GM21737 (cell line): ENCODE measurements at regions not wholly inside any gene's neighbourhood (a gene's known extent, or its start where the extent isn't known, plus 50 kb on each side); places are given as distances from the start of the nearest gene placed in this dataset.
"Not testable (repeated sequence)": the region's sequence is repeated elsewhere in the genome, so short reads cannot be mapped to it uniquely, and the experiment has no call there.

Source experiments
- ATAC-seq: cut with Tn5 transposase; IDR thresholded peaks from one replicate; pipeline ENCODE4 v1.9.1; 2021; ENCODE audit warnings: mild to moderate bottlenecking, moderate library complexity; ENCODE audit not compliant: unreplicated experiment

- no peak for ATAC-seq
Measured at GRCh38 chr14:56419750-56420149, 159.8 kb upstream of the TMEM260 start.

DNA sequence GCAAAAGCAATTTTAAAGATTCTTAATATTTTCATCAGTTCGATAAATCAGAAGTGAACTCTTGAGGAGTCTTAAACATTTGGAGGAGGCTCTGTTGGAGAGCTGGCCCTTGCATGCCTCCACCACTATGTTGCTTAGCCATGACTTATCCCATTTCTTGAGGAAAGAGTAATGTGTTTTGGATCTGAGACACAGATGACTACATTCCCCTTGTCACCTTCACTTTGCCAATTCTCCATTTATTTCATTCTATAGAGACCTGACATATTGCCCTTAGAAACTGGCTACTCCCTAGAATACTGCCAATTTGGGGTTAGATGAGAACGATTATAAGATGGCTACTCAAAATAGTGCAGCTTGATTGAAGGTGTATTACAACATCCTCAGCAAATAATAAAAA, 157.4 kb upstream of the TMEM260 start:
- ATAC-seq, result no peak

- ATAC-seq, result no peak
Measured at GRCh38 chr14:56422703-56423213, 156.8 kb upstream of the TMEM260 start.

DNA sequence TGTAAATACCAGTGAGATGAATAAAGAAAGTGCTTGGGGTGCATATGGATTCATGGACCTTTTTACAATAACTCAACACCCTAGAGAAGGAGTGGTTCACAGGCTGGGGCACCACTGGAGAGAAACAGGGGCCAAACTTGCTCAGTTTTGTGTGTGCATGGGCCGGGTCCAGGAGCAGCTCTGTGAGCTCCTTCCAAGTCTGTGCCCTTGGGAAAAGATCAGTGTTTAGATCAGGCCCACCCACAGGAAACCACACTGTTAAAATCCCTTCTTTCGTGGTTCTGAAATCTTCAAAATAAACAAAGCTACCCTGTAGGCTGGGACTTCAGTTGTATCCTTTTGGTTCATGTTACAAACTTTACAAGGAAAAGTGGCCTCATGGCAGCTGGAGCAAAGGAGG, 156.1 kb upstream of the TMEM260 start:
- no peak for ATAC-seq

DNA sequence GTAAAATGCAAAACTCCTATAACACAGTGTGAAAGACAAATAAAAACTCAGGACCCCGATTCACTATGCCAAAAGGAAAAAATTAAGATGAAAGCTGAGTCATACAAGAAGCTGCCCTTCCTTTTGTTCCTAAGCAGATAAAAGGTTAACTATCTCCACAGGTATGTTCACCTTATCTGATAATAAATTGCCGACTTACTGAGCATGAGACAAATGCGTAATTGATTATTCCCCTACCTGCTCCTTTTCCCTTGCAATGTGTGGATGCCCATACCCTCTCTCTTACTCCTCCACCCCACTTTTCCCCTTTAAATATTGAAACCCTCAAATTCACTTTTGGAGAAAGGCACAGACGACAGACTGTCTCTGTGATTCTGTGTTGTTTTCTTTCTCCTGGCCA, 148.6 kb upstream of the TMEM260 start:
- ATAC-seq, result no peak

DNA sequence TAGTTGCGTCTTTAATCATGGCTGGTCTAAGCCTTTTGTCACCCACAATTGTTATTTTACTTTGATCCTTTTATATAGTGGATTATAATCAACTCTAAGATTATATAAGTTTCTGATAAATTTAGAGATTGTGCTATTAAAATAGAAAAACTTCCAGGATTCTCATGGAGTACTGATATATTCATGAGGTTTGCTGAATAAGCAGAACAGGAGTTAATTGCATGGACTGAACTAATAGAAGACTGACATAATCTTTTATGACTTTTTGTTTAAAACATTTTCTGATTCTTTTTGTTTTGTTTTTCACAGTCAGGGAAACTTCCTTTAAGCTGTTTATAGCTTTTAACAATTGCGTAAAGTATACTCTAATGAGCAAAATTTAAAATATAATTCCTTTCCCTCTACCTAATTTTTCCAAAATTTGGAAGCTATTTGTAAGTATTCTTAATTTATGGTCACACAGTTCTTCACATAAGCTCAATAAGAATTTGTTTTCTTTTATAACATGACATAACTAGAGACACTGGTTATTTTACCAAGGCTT, 129.9 kb upstream of the TMEM260 start:
- ATAC-seq, result no peak

GRCh38 chr14:56452940-56453339, 126.7 kb upstream of the TMEM260 start:
- ATAC-seq, result no peak

- not testable (repeated sequence) for ATAC-seq
Measured at GRCh38 chr14:56454680-56455079, 124.9 kb upstream of the TMEM260 start.

DNA sequence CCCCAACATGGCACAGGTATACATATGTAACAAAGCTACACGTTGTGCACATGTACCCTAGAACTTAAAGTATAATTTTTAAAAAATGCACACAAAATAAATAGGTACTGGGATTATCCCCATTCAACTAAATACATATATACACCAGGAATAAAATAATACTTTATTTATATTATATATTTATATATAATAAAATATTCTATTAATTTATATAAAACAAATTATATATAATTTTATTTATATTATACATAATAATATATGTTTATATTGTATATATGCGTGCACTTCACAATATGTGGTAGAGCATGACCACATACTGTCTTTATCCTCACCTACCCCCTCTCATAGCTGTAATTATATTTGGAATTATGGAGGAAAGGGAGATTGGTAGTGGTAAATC, 119.1 kb upstream of the TMEM260 start:
- no peak for ATAC-seq

DNA sequence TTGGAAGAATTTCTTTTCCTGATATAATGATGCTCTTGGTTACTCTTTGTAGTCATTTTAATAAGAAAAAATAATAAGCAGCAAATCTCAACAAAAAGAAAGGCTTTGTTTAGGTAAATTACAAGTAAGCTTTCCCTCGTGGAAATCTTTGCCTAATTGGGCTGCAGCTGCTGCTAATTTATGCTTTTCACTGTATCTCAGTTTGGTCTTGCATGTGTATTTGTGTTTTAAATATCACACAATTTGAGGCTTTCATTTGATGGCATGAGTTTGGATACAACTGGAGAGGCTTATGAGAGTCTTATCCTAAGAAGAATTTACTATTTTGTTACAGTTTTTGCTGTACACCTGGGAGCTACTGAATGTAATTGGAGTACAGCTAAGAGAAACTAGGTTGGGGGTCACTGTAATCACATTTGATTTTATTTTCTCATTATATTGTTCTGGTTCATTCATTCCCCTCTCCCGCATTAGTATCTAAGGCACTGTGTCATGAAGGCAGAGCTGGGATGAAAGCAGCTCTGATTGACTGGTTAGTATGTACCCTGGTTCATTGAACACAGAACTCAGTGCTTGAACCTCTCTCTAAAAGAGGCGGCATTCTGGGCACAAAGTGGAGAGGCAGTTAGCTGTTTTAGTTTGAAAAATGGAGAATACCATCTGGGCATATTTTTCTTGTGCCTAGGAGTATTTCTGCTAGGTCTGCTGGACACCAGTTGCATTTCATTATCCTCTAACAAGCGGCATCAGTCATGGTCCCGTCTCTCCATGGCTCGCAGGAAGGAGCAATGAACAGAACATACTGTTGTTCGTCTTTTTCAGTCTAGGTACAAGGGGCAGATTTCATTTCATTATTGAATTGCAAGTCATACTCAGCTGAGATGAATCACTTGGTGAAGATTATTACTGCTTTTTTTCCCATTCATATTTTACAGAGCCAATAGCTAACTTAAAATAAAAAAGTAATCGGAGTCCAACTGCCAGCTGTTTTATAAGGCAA, 118.0 kb upstream of the TMEM260 start:
- no peak for ATAC-seq

GRCh38 chr14:56463271-56463890, 116.2 kb upstream of the TMEM260 start:
- no peak for ATAC-seq

GRCh38 chr14:56471056-56471455, 108.5 kb upstream of the TMEM260 start:
- no peak for ATAC-seq

GRCh38 chr14:56474419-56475022, 105.1 kb upstream of the TMEM260 start:
- no peak for ATAC-seq

DNA sequence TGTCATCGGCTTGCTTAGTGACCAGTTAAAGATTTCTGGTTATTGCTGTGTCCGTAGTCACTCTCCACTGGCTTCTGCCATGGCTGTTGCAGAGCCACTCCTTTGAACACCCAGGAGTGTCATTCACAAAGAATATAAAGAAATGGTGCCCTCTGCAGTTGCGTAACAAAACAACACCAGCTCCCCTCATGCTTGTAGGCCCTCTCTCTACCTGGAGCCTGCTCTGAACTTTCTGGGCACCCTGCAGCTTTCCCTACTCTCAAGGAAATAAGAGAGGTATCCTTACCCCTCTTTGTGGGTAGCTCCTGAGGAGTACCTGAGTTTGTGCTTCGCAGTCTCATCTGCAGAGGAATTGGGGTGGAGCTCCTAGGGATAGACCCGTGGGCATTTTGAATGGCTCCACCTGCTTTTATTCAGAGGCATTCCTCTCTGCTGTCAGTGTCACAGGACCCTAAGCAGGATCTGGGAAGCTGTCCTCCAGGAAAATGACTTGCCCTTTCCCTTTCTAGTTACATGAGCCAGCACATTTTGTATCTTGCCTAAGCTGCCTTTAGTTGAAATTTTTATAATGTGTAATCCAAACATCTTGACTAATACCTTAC, 97.2 kb upstream of the TMEM260 start:
- no peak for ATAC-seq

- no peak for ATAC-seq
Measured at GRCh38 chr14:56487090-56487667, 92.4 kb upstream of the TMEM260 start.

- ATAC-seq, result no peak
Measured at GRCh38 chr14:56487761-56488160, 91.8 kb upstream of the TMEM260 start.

DNA sequence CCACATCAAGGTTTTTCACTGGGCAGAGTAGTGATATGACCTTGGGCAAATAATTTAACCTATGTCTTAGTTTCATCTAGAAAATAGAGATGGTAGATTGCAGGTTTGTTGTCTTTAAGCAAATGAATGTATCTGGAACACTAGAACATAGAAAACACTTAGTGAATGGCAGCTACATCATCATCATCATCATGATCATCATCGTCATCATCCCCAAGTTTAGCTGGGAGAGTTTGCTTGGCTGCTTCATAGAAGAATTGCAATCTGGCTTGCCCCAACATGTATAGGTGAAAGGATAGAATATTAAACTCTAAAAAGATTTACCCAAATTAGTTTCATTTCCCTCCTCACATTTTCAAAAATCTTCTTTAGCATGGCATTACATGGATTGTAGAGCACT, 91.3 kb upstream of the TMEM260 start:
- ATAC-seq, result no peak

- no peak for ATAC-seq
Measured at GRCh38 chr14:56490379-56490778, 89.2 kb upstream of the TMEM260 start.

DNA sequence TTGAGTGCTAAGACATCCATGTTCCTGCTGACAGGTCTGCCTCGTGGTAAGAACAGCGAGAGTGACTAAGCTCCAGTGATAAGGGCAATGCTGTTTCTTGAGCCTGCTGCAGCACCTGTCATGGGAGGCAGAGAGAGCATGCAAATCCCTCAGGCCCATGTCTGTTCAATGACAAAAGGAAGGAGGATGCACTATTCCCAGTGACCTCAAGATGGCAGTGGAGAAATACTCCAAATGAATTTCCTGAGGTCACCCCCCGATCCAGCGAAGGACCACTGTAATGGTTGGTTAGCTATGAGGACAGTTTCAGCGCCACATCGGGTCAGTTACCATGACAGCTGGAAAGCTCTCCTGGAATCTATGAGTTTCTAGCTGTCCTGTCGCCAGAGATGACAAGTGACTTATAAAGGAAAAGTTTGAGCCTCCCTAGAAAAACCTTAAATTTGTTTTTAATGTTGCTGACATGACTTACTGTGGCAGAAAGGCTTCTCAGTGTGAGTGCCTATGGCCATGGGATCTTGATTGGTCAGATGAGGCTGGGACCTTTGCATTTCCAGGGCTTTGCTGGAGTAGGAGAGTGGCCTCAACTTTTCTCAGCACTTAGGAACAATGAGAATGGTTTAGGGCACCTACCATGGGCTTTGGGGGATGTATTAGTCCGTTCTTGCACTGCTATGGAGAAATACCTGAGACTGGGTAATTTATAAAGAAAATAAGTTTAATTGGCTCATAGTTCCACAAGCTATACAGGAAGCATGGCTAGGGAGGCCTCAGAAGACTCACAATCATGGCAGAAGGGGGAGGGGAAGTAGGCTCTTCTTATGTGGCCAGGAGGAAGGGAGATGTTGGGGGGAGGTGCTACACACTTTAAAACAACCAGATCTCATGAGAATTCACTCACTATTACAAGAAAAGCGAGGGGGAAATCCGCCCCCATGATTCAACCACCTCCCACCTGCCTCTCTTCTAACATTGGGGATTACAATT, 88.0 kb upstream of the TMEM260 start:
- ATAC-seq, result peak; percentile 54
